GM21576 (cell line): ENCODE measurements at regions not wholly inside any gene's neighbourhood (a gene's known extent, or its start where the extent isn't known, plus 50 kb on each side); places are given as distances from the start of the nearest gene placed in this dataset.
"Not testable (repeated sequence)": the region's sequence is repeated elsewhere in the genome, so short reads cannot be mapped to it uniquely, and the experiment has no call there.

Experiments used
- ATAC-seq: cut with Tn5 transposase; IDR thresholded peaks from one replicate; pipeline ENCODE4 v1.9.1; 2021; ENCODE audit warnings: mild to moderate bottlenecking, moderate library complexity; ENCODE audit not compliant: unreplicated experiment

DNA sequence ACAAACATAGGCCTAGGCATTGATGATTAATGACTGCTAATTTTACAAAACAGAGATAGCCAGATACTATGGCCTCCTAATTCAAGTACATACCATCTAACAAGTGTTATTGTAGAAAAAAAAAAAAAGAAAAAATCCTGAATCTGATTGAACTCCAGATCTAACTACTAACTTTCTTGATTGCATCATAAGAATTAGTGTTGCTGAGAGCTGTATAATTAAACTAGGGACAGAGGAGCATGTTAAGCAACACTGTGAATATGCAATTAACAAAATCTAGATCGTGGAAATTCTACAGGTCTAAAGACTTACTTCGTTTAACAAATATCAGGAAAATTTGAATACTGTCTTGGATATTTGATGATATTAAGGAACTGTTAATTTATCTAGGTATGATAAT is 208.3 kb upstream of the ZNF608 start:
- no peak for ATAC-seq

GRCh38 chr5:124956471-124957029 is 210.1 kb upstream of the ZNF608 start:
- no peak for ATAC-seq

DNA sequence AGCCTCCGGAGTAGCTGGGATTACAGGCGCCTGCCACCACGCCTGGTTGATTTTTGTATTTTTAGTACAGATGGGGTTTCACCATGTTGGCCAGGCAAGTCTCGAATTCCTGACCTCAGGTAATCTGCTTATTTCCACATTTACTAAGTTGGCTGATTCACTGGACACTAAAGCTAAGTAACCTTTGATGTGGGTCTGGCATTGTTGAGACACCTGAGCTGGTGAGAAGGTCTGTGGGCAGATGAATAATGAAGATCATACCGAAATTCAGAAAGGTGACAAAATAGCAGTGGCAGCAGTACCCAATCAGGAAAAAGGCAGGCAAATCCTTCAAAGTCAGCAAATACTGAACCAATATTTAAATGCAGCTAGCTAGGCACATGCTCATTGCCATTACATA is 210.6 kb upstream of the ZNF608 start:
- ATAC-seq, result no peak

GRCh38 chr5:124960266-124960665 is 213.8 kb upstream of the ZNF608 start:
- no peak for ATAC-seq

DNA sequence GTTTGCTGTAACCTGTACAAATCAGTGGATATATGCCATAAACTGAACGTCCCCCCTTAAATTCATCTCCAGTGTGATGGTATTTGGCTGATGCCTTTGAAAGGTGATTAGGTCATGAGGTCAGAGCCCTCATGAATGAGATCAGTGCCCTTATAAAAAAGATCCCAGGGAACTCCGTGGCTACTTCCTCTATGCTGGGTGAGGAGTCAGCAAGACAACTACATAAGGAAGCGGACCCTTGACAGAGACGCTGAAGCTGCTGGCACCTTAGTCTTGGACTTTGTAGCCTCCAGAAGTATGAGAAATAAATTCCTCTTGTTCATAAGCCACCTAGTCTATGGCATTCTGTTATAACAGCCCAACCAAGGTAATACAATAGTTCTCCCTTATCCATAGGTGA is 215.1 kb upstream of the ZNF608 start:
- no peak for ATAC-seq

- ATAC-seq, result no peak
Observed at GRCh38 chr5:124962111-124962510, 215.7 kb upstream of the ZNF608 start.

GRCh38 chr5:124962735-124963134 is 216.3 kb upstream of the ZNF608 start:
- ATAC-seq, result no peak

DNA sequence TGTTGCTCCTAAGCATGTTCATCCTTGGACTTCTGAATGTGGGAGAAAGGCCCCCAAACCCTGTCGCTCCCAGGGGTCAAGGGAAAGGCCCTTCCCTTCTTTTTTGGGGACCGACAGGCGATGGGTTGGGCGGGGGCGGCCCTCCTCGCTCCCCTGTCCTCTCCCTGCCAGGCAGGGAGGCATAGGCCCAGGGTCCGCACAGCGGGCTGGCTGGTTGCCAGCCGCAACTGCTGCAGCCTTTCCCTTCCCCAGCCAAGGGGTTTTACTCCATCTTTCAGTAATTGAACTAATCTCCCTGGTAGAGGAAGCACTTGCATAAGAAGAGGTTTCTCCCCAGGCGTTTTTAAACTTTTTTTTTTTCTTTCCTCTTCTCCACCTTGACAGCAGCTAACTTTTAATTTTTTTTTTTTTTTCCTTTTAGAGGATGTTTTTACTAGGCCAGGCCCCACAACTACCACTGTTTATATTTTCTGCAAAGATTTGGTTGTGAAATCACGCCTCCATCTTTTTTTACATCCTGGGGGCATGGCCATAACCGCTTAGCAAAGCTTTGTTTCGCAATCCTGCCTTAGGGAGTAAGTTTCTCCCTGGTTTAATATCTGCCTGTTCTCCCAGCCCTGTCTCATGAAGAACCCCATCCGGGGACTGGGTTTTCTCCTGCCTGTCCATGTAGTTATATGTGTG is 216.9 kb upstream of the ZNF608 start:
- ATAC-seq, result no peak

- ATAC-seq, result not testable (repeated sequence)
Observed at GRCh38 chr5:124966741-124967140, 220.3 kb upstream of the ZNF608 start.

GRCh38 chr5:124970381-124970780 is 223.9 kb upstream of the ZNF608 start:
- not testable (repeated sequence) for ATAC-seq

DNA sequence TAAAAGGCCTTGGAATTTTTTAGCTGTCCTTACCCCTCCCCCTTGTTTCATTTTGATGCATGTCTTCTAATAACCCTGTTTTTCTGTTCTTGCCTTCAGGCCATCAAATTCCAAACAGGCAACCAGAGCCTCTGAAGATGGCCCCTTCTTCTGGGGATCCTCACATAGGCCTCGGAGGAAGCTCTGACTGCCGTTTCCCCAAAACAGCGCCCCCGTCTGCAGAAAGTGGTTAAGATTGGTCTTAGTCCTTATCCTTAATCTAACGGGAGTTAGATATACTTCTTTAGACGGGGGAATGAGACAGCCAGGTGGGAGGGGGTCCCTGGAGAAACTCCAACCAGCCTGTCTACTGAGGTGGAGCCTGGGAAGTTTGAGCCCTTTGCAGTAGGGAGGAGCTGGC is 226.3 kb upstream of the ZNF608 start:
- no peak for ATAC-seq

- no peak for ATAC-seq
Observed at GRCh38 chr5:124973661-124974060, 227.2 kb upstream of the ZNF608 start.

DNA sequence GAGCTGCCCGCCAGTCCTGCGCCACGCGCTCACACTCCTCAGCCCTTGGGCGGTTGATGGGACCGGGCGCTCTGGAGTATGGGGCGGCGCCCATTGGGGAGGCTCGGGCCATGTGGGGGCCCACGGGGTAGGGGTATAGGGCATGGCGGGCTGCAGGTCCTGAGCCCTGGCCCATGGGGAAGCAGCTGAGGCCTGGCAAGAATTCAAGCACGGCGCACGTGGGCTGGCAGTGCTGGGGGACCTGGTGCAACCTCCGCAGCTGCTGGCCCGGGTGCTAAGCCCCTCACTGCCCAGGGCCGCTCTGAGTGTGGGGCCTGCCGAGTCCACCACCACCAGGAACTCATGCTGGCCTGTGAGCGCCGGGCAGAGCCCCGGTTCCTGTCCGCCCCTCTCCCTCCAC is 229.6 kb upstream of the ZNF608 start:
- ATAC-seq, result no peak

- ATAC-seq, result no peak
Observed at GRCh38 chr5:124979251-124979650, 232.8 kb upstream of the ZNF608 start.

GRCh38 chr5:124980163-124980941 is 233.9 kb upstream of the ZNF608 start:
- ATAC-seq, result peak; percentile 98

GRCh38 chr5:124981901-124982300 is 235.5 kb upstream of the ZNF608 start:
- no peak for ATAC-seq

GRCh38 chr5:124986170-124986569 is 239.7 kb upstream of the ZNF608 start:
- ATAC-seq, result no peak

GRCh38 chr5:124986667-124987066 is 240.2 kb upstream of the ZNF608 start:
- no peak for ATAC-seq

- ATAC-seq, result not testable (repeated sequence)
Observed at GRCh38 chr5:124987786-124988185, 241.3 kb upstream of the ZNF608 start.

- ATAC-seq, result no peak
Observed at GRCh38 chr5:124990723-124991122, 244.3 kb upstream of the ZNF608 start.

GRCh38 chr5:124995421-124995820 is 249.0 kb upstream of the ZNF608 start:
- no peak for ATAC-seq
